ENCODE measurements at regions not wholly inside any gene's neighbourhood (a gene's known extent, or its start where the extent isn't known, plus 50 kb on each side); places are given as distances from the start of the nearest gene placed in this dataset.

DNA sequence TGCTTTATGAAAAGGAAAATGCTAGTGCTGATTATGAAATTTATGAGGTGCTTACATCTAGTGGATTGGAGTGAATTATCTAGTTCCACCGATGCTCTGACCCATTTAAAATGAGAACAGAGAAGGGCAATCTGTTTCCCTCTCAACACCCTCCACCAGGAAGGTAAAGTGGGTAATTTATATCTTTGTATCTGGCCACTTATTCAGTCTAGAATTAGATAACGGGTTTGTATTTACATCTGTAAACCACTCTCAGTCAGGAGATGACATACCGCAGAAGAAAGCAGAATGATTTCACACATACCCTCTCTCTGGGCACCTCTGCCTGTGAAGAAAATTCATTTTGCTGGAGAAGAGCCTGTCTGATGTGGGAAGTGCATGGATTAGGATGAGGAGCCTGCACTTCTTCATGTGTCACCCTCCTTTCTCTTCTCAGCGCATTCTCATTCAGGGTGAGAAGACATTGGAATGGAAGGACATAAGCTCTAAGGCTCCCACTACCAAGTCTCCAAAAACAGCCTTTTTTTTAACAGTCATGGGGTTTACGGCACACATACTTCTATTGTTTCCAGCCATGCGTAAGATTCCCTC is 646.7 kb upstream of the SALL1 start:
- no peak for DNase-seq (ENCODE audit: low spot score)

DNA sequence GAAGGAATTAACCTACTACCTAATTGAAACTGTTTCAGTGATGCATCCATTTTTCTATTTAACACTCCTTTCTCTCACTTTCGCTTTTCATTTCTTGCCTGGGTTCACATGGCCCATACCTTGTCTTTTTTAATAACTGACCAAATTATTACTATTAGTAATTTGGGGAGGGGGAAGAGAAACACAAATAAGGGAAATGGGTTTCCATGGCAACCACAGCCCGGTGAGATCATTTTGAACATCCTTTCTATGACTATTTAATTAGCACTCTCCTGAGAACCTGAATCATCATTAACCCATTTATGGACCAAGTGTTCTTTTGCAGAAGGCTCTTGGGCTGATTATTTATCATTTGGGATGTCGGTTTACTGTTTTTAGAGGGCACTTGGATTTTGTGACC is 628.2 kb upstream of the SALL1 start:
- no peak for DNase-seq (ENCODE audit: low spot score)

DNA sequence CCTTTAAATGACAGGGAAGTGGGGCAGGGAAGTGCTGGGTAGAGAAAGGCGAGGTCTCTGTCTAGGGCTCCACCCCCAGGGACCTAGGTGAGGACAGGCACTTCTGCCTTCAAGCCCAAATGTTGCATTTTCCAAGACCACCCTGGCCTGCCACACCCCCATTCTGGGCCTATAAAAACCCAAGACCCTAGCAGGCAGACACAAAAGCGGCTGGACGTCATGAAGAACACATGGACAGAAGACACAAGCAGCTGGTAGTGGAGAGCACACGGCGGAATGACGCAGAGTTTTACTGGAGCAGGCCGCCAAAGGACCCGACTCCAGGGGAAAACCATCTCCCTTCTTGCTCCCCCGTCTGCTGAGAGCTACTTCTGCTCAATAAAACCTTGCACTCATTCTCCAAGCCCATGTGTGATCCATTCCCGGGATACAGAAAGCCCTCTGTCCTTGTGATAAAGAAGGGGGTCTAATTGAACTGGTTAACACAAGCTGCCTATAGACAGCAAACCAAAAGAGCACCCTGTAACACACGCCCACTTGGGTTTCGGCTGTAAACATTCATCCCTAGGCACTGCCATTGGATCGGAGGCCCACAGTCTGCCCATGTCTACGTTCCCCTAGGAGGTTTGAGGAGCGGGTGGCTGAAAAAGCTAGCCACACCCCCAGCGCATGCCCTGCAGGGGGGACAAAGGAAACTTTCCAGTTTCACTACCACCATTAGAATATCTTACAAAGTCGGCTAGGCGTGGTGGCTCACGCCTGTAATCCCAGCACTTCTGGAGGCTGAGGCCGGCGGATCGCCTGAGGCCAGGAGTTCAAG is 622.2 kb upstream of the SALL1 start:
- DNase-seq (ENCODE audit: low spot score), result no peak

DNA sequence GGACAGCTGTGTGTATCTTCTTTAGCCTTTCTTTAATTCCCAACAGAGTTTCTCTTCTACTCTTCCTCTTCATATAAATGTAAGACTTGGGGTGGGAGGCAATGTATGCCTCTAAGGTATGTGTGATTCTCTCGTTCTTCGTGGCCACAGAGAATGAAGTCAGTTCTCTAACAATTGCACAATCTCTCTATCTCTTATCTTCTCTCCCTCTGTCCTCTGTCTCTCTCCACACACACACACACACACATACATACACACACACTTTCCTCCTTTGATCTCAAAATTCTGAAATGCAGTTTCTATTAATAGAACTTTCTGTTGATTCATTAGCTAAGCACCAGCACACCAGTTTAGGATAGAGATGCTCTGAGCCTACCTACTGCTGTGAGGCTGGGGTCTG is 615.7 kb upstream of the SALL1 start:
- no peak for DNase-seq (ENCODE audit: low spot score)

DNA sequence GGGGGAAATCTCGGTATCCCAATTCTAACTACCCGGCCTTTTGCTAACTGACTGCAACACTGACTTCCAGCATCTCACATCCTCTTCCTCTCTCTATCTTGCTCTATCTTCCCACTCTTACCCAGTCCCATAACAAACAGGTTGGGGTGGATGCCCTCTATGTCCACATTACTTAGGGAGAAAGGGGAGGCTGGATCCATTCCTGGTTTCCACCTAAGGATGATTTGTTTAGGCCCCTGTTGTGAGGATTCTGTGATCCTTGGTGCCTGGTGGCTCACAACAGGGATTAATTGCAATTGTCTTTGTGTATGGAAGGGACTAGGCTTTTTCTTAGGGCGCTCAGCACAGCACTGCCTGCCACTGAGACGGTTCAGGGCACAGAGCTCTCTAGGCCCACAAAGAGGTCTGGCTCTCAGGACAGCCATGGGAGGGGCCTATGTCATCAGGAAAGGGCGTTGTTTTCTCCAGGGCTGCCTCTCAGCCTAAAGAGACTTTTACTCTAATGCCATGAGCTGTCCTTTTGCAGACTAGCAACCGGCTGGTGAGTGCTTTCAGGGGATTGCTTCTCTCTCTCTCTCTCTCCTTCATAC is 612.1 kb upstream of the SALL1 start:
- no peak for DNase-seq (ENCODE audit: low spot score)

DNA sequence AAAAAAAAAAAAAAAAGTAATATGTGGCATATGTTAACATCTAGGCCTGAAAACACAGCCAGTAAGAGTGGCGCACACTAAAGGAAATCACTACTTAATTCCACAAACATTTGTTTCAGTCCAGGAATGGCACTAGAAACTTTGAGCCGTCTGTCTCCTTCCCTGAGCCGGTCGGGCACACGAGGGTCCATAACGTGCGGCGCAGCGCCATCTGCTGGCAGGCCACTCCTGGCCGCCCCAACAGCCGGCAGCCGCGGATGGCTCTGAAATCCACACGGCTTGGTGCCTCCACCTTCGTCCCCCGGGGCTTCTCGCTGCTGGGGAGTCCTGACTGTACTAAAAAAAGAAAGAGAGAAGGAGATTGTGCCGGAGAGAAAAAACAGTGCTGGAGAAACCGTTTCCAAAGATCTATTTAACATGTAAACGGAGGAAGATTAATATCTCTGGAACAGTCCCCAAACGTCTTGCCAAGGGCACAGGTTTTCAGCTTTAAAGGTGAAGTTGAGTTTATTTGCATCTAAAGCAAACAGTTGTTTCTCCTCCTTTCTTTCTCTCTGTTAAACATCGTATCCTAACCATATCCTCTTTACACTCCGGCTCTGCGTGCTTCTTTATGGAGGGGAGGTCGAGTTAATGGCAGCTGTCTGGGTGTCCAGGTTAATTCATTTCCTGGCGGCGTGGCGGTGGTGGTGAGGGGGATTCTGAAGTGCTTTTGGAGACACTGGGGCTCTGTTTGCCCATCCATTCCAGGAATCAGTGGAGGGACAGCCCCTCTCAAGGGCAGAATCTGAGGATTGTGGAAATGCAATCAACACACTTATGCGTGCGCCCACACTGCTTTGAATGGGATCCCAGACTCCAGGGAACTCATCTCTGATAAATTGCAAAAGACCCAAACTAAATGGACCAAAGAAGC is 611.3 kb upstream of the SALL1 start:
- DNase-seq (ENCODE audit: low spot score), result peak; percentile 93

DNA sequence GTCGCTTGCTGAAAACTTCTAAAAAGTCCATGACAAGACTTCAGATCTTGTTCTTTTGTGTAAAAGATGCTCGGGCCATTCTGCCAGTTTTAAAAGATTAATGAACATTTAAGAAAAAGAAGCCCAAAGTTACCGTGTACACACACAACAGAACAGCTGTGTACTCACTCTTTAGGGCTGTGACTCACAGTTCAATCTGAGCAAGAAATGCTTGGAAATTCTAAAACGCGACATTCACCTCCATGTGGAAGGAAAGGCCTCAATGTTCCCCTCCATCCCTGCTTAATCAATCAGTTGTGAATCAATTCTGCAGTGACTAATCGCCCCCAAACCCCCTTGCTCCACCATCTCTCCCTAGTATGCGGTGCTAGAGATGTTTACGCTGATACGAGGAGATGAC is 609.9 kb upstream of the SALL1 start:
- no peak for DNase-seq (ENCODE audit: low spot score)

DNA sequence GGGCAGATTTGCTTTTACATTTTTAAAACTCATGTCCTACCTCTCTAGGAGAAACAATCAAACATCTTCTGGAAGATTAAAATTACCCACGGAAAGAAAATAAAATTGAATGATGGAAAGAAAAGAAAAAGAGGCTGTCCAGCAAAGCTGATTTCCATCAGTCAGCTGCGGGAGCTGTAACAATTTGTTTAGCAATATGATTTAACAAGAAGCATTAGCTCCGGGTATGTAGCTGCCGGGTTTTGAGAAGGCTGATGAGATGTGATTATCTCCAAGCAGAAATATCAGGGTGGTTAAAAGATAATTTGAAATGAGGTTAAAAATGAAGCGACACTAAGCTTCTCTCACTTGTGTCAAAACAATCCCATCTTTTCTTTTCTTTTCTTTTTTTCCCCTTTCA is 608.9 kb upstream of the SALL1 start:
- DNase-seq (ENCODE audit: low spot score), result no peak

DNA sequence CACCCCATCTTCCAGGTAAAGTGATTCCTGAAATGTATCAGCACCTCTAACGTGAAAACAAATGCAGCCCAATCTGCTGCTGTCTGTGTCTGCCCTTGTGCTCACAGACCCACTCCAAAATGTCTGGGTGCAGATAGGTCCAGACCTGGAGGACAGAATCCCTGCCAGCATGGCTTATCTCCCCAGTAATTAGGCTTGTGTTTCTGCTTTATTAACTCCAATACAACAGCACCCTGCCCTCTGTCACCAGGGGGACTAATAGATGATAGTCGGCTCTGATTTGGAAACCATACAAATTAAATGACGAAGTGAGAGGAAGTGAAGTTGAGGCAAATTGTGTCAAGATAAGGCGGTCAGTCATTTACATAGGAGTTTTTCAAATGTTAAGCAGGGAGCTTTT is 608.3 kb upstream of the SALL1 start:
- no peak for DNase-seq (ENCODE audit: low spot score)

DNA sequence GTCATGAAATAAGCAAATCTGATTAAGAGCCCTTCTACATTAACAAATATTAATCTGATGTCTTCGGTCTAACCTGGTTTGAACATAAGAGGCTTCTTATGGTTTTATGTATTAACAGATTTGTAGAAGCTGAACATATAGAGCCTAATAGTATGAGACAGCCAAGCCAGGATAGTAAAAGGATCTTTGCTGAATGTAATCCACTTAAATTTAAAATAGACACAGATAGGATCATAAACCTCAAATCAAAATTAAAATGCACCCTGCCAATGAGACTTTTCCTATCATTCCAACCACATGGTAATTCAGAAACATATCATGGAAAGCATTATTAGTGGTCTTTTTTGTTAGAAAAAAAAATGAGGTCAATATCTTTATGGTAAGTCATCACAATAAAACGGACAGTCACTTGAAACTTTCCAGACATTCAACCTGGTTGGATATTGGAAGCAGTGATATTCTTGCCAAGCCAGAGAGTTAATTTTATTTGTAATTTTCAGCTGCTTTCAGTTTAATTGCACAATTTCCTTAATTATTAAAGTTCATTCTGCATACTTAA is 606.9 kb upstream of the SALL1 start:
- no peak for DNase-seq (ENCODE audit: low spot score)

DNA sequence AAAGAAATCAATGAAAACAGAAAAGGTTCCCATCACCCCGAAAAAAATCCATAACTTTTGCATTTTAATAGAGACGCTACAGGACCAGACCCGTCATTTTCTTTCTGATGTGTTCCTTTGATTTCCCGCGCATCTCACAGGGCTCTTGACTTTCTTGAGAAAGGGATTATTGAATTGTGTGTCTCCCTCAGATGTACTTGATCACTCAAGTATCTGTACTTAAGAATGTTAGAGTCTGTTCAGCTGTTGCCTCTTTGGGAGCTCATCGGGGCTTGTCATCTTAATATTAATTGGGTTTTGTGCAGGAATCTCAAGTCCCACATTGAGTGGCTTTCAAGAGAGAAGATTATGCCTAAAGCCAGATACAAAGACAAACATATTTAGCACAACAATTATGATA is 606.4 kb upstream of the SALL1 start:
- no peak for DNase-seq (ENCODE audit: low spot score)

DNA sequence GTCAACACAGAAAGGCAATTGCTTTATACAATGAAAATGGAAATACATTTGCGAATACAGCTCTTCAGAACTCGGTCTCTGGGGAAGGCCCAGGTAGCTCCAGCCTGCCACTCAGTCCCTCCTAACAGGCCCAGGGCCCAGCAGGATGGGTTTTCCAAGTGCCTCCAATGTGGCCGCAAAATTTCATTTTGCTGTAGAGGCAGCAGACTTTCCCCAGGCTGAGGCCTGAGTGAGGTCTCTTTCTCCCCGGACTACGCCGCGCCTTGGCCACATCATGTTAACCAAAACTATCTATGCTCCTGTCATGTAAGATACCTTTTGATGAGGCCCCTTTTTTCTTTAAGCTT is 606.0 kb upstream of the SALL1 start:
- DNase-seq (ENCODE audit: low spot score), result no peak

DNA sequence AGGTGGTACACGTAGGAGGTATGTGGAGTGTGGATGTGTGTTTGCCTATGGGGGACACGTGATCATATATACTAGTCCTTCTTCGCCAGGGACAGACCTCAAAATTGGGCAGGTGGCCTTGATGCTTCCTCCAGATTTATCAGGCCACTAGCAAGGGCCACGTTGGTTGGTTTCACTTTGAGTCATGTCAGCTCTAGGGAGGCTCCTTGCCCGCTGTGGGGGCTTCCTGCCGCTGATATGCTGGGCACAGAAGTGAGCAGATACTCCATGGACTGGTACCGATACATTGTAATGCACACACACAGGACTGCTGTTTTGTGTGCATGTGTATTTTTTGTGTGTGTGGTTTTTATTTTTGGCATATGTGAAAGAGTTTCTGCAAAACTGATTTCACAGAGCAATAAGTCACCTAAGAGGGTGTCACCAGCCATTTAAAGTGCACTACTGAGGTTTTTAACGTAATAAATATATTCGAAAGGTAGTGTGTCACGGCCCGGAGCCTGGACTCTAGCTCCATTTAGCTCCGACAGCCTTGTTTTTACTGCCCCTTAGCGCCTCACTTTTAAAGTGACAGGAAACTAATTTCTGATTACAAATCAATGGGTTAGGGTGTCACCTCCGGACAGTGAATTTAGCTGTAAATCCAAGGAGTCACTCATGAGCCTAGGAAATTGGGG is 605.5 kb upstream of the SALL1 start:
- DNase-seq (ENCODE audit: low spot score), result no peak

DNA sequence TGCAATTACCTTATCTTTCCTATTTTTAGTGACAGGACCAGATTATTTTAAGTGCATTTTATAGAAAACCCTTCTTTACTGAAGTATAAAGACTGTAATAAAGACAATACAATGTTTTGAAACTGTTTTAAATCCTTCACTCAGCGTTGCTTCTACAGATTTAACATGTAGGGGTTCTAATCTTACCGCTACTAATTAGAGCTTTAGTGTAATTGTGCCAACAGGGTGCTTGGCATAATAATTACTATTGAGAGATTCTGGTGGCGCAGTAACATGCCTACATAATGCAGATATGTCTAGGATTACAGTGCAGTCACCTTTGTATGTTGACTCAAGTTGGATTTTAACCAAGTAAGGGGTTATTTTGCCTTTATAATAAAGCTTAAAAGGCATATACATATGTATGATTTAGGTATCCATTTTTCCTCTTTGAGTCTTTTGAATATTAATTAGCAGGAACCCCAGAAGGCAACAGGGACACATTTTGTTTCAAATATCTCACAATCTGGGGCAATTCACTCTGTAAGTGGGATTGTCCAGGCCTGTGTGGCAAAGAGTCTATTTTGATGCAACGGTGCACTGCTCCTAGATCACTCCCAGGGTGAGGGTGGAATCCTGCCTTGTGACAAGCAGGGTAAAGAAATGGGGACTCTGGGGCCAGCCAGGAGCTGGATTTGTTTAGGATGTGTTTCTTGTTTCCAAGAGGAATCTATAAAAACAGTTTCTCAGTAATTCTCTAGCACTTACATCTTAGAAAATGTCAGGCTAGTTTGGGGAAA is 604.7 kb upstream of the SALL1 start:
- DNase-seq (ENCODE audit: low spot score), result no peak

DNA sequence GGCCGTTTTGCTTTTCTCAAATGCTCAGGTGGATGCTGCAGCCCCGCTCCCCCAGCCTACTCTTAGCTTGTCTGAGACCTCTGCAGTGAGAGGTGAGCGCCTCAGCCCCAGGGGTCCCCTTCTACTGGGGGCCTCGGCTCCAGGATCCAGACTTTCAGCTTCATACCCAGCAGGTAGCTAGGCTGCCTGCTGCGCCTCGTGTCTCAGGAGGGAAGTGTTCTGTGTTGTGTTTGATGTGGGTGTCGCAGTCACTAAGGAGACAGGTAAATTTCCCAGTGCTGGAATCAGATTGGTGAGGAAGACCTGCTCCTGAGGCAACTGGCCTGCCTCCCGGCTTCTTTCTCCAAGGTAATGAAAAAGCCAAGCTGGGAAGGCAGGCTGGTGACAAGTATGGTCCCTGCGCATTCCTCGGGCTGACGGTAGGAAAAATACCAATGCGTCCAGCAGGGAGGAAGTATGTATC is 604.0 kb upstream of the SALL1 start:
- no peak for DNase-seq (ENCODE audit: low spot score)

DNA sequence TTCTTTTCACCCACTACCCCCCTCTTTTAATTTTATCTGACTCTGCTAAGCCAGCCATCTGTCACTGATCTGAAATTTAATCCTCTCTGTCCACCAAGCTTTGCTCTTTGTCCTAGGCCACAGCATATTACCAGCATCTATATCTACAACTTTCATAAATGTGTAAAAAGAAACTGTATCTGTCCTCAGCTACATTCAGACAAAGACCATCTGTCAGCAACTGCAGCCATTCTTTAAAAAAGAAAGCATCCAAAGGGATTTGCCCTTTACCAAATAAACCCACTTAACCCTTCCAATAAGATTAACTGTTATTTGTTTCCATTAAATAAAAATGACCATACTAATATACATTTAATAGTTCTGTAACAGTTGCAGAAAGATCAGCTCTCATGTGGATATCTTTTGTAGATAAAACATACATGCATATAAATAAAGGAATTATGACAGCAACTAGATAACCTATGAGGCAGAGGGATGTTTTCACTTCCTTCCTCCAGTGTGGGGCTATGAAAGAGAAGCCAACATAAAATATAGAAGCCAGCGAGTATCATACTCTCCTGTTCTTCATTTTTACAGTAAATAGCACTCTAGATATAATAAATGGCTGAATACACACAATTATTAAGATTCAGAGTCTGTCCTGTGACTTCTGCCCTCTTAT is 602.5 kb upstream of the SALL1 start:
- DNase-seq (ENCODE audit: low spot score), result no peak

DNA sequence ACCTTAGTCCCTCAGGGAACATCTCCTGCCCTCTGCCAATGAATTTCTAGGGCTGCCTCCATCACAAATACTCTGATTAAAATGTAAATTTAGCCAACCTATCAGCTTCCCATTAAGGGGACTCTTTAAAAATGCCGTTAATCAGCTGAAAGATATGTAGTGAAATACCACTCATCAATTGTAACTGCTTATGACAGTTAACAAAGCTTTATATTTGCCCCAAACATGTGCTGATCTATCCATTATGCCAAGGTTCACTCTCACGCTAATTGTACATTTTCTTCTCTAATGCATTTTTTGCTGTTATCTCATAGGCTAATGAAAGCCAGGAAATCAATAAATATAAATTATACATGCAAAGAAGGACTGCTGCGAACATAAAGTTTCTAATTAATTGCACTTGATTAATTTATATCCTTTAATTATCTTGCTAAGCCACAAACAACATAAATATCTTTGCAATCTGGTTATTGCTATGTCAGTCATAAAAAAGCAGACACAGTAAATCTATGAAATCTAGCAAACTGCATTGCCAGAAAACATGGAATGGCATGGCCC is 601.4 kb upstream of the SALL1 start:
- DNase-seq (ENCODE audit: low spot score), result no peak

DNA sequence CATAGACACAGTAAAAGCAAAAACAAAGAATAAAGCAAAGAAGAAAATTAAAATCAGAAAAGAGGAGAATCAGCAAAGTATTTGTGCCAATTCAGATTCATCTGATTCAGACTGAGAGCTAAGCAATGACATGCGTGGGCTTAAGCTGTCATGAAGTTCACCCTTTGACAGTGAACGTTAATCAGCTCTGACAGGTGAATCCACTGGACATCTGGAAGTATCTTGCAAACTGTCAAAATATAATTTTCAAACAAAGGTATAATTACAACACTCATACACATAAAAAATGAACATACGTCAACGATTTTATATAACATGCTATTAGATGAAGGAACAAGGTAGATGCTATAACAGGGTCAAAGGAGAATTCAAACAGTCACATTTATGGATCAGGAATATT is 596.3 kb upstream of the SALL1 start:
- DNase-seq (ENCODE audit: low spot score), result no peak

DNA sequence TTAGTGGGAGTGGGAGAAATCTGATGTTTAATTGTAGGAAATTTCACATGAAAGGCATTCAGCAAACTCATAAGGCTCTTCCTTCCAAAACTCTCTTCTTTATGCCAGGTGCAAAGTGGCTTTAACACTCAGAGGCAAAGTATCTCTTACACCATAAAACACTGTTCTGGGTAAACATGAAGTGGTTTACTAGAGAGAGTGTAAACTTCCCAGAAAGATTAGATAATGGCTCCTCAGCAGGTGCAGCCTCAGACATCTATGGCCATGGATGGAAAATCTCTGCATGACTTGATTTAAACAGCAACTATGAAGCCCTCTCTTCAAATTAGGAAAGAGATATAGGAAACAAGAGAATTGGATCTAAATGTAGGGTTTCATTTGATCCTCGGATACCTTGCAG is 583.1 kb upstream of the SALL1 start:
- DNase-seq (ENCODE audit: low spot score), result no peak

DNA sequence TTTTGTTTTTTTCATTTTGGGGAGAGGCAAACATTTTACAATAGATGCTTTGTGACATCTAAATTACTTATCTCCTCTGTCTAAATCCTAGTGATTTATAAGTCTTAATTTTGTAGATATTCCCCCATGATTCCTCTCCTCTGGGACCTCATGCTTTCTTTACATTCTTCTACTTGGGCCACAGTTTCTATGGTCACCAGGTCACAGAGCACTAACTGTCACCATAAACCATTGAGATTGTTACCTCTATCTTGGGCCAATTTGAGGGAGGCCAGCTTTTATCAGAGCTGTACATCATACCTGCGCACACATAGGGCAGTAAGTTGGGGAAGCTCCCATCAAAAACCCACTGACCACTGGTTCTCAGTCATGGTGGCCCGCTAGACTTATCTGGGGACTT is 582.1 kb upstream of the SALL1 start:
- no peak for DNase-seq (ENCODE audit: low spot score)
